Endothelial cell of umbilical vein (primary cell): ENCODE measurements at regions not wholly inside any gene's neighbourhood (a gene's known extent, or its start where the extent isn't known, plus 50 kb on each side); places are given as distances from the start of the nearest gene placed in this dataset.

Source experiments
- BruUV-seq: library from RNA; stranded (reverse); fragments of 400-500 nt; replicated peaks from 2 replicates; lab custom pipeline; 2021; lab: Mats Ljungman, UMichigan
- CTCF ChIA-PET: fragments of 300-600, 350-600 bp; sonication (Branson Sonifier 250); formaldehyde crosslinking; loops from one replicate; lab custom pipeline; 2021; ENCODE audit warnings: antibody characterized with exemption, inconsistent platforms; lab: Charles Lee
- POLR2A ChIA-PET: fragments of 300-600, 350-600 bp; sonication (Branson Sonifier 250); formaldehyde crosslinking; loops from one replicate; lab custom pipeline; 2021; ENCODE audit warnings: antibody characterized with exemption, inconsistent platforms; lab: Charles Lee
- DNase-seq: peaks from one replicate; pipeline ENCODE4 v3.0.0-alpha.2; 2011; ENCODE audit warnings: low read depth, low spot score
- FAIRE-seq: peaks from 2 replicates; lab custom pipeline; 2011; peaks lifted over from hg19 to GRCh38; lab: Jason Lieb, UNC
- H2AFZ ChIP-seq: 2 replicates; pipeline ENCODE4 v1.6.0; 2012; ENCODE audit warnings: low read depth, low read length, control low read depth, inconsistent platforms
- H3K27ac ChIP-seq: 2 replicates; pipeline ENCODE4 v1.5.1; 2011; ENCODE audit warnings: low read depth, mild to moderate bottlenecking, control low read depth, low read length, moderate library complexity; ENCODE audit not compliant: insufficient read depth
- H3K27me3 ChIP-seq, 2 experiments: 2 replicates each; pipeline versions ENCODE4 v1.6.0 to v1.6.1; 2011; ENCODE audit warnings: low read length in 2 of 2, mixed read lengths in 1 of 2; ENCODE audit not compliant: control insufficient read depth in 2 of 2, insufficient read depth in 2 of 2
- H3K36me3 ChIP-seq, 2 experiments: 2 replicates in 1 of 2; 3 replicates in 1 of 2; pipeline ENCODE4 v1.5.1; 2011; ENCODE audit warnings: low read length in 2 of 2, mild to moderate bottlenecking in 1 of 2, moderate library complexity in 1 of 2; ENCODE audit not compliant: control insufficient read depth in 2 of 2, insufficient read depth in 2 of 2; ENCODE audit errors: extremely low read depth in 1 of 2
- H3K4me1 ChIP-seq: 3 replicates; pipeline ENCODE4 v1.5.1; 2011; ENCODE audit warnings: mild to moderate bottlenecking, low read length; ENCODE audit not compliant: control insufficient read depth, insufficient read depth; ENCODE audit errors: extremely low read depth
- H3K4me2 ChIP-seq: 2 replicates; pipeline ENCODE4 v1.6.1; 2011; ENCODE audit warnings: low read length, control low read depth, mixed read lengths; ENCODE audit not compliant: insufficient read depth
- H3K4me3 ChIP-seq, 3 experiments: fragments of 200-600 bp in 1 of 3; sonication (generic), shearing (Covaris generic) in 1 of 3; replicated peaks in 1 of 3; 2 replicates each; pipeline ENCODE4 v1.5.1; 2011 to 2016; ENCODE audit warnings: control low read depth in 3 of 3, low read length in 3 of 3, mild to moderate bottlenecking in 2 of 3, inconsistent platforms in 1 of 3, low read depth in 1 of 3, moderate library complexity in 1 of 3; ENCODE audit not compliant: insufficient read depth in 1 of 3
- H3K79me2 ChIP-seq: 2 replicates; pipeline ENCODE4 v1.6.0; 2012; ENCODE audit warnings: low read length, inconsistent platforms; ENCODE audit not compliant: control insufficient read depth, insufficient read depth
- H3K9ac ChIP-seq: replicated peaks from 2 replicates; pipeline ENCODE3; 2011; ENCODE audit warnings: low read length, control low read depth; ENCODE audit not compliant: insufficient read depth; ENCODE audit errors: extremely low read depth
- H3K9me1 ChIP-seq: replicated peaks from 3 replicates; pipeline ENCODE4 v1.6.0; 2011; ENCODE audit warnings: mild to moderate bottlenecking, low read length; ENCODE audit not compliant: control insufficient read depth, insufficient read depth; ENCODE audit errors: extremely low read depth
- H3K9me3 ChIP-seq: replicated peaks from 2 replicates; pipeline ENCODE4 v1.5.1; 2012; ENCODE audit warnings: low read length, inconsistent platforms; ENCODE audit not compliant: control insufficient read depth, insufficient read depth
- H4K20me1 ChIP-seq: replicated peaks from 2 replicates; pipeline ENCODE3; 2011; ENCODE audit warnings: mild to moderate bottlenecking, low read length; ENCODE audit not compliant: control insufficient read depth, insufficient read depth; ENCODE audit errors: extremely low read depth
- CTCF ChIP-seq, 2 donors: IDR thresholded peaks; 1 replicate in 1 of 2; 2 replicates in 1 of 2; pipeline ENCODE4 v1.5.1; 2011; ENCODE audit warnings: low read length in 2 of 2, mild to moderate bottlenecking in 2 of 2, moderate library complexity in 2 of 2, control low read depth in 1 of 2, inconsistent platforms in 1 of 2, low read depth in 1 of 2; ENCODE audit not compliant: insufficient read depth in 1 of 2; ENCODE audit errors: extremely low read depth in 1 of 2
- EZH2 ChIP-seq: IDR thresholded peaks from 2 replicates; pipeline ENCODE4 v1.6.1; 2012; ENCODE audit warnings: borderline replicate concordance, low read depth, mild to moderate bottlenecking, moderate library complexity, low read length, inconsistent platforms; ENCODE audit not compliant: severe bottlenecking
- FOS ChIP-seq: IDR thresholded peaks from 2 replicates; pipeline ENCODE4 v1.6.1; 2011; ENCODE audit warnings: mild to moderate bottlenecking, low read length, moderate library complexity, borderline replicate concordance; ENCODE audit not compliant: insufficient read depth
- GATA2 ChIP-seq: IDR thresholded peaks from 2 replicates; pipeline ENCODE4 v1.7.0; 2011; ENCODE audit warnings: low read depth, mild to moderate bottlenecking, moderate library complexity, mixed read lengths, low read length; ENCODE audit not compliant: insufficient read length, insufficient read depth
- JUN ChIP-seq: IDR thresholded peaks from 2 replicates; pipeline ENCODE4 v1.6.1; 2011; ENCODE audit warnings: borderline replicate concordance, low read depth; ENCODE audit not compliant: insufficient read length, insufficient read depth
- MAX ChIP-seq: IDR thresholded peaks from 2 replicates; pipeline ENCODE4 v1.6.1; 2011; ENCODE audit not compliant: insufficient read depth, insufficient read length
- MYC ChIP-seq: IDR thresholded peaks from one replicate; pipeline ENCODE4 v1.6.1; 2011; ENCODE audit warnings: mild to moderate bottlenecking, low read depth, low read length
- POLR2A ChIP-seq: IDR thresholded peaks from 2 replicates; pipeline ENCODE4 v1.6.1; 2012; ENCODE audit warnings: low read depth, mild to moderate bottlenecking, control low read depth, low read length
- POLR2AphosphoS5 ChIP-seq: IDR thresholded peaks from 2 replicates; pipeline ENCODE4 v1.6.1; 2012; ENCODE audit warnings: low read depth, mild to moderate bottlenecking, control low read depth, low read length, moderate library complexity; ENCODE audit not compliant: insufficient read depth
- dilution Hi-C: fragments of 300-500 bp; cut with MboI; formaldehyde crosslinking; loops from one replicate; pipeline ENCODE4 v1.15.0; 2019; ENCODE audit warnings: low sequenced_read_pairs; ENCODE audit not compliant: extremely low pct_ligation_motif_present
- intact Hi-C: fragments of 100-400 bp; cut with micrococcal nuclease; formaldehyde crosslinking; loops from one replicate; pipeline ENCODE4 v1.10.0; 2022

- H3K9me1 ChIP-seq = no peaks in the 10 kb centered on the region
- no peak overlapping the region for H3K9ac ChIP-seq
- H3K36me3 ChIP-seq = no peaks in the 10 kb centered on the region
- ChIA-PET POLR2A (no interaction called here), CTCF (no interaction called here)
- H4K20me1 ChIP-seq = no peaks in the 10 kb centered on the region
- no peaks in the 10 kb centered on the region for H3K9me3 ChIP-seq
- intact Hi-C loops = no loop called here
- dilution Hi-C loops = no loop called here
- no peak overlapping the region for H3K4me2 ChIP-seq
- H3K27ac ChIP-seq = no peak overlapping the region
- peak; percentile 27 for DNase-seq
- no peak overlapping the region for H3K4me3 ChIP-seq
- no peak for FAIRE-seq
- no peaks in the 10 kb centered on the region for H3K79me2 ChIP-seq
- no peaks in the 10 kb centered on the region for H3K27me3 ChIP-seq
- TF ChIP-seq EZH2 (no peak), POLR2AphosphoS5 (no peak), MYC (no peak), CTCF (IDR thresholded peaks at IDR 0.05; ENCODE audit: extremely low read depth in 1 of 2, insufficient read depth in 1 of 2, low read depth in 1 of 2, low read length in 2 of 2) (no peak), POLR2A (no peak), JUN (no peak), MAX (no peak), GATA2 (no peak), FOS (no peak)
- no TSS peak for BruUV-seq
- no peak overlapping the region for H2AFZ ChIP-seq
- no peaks in the 10 kb centered on the region for H3K4me1 ChIP-seq
These were observed 279.2 kb upstream of the FGF16 start for GRCh38 chrX:77167993-77168392.
